ENCODE measurements at regions not wholly inside any gene's neighbourhood (a gene's known extent, or its start where the extent isn't known, plus 50 kb on each side); places are given as distances from the start of the nearest gene placed in this dataset.

- H3K36me3 ChIP-seq (ENCODE audit: control insufficient read depth, insufficient read depth, low read length), result no peaks in the 10 kb centered on the region
- TF ChIP-seq, protein P1, sequence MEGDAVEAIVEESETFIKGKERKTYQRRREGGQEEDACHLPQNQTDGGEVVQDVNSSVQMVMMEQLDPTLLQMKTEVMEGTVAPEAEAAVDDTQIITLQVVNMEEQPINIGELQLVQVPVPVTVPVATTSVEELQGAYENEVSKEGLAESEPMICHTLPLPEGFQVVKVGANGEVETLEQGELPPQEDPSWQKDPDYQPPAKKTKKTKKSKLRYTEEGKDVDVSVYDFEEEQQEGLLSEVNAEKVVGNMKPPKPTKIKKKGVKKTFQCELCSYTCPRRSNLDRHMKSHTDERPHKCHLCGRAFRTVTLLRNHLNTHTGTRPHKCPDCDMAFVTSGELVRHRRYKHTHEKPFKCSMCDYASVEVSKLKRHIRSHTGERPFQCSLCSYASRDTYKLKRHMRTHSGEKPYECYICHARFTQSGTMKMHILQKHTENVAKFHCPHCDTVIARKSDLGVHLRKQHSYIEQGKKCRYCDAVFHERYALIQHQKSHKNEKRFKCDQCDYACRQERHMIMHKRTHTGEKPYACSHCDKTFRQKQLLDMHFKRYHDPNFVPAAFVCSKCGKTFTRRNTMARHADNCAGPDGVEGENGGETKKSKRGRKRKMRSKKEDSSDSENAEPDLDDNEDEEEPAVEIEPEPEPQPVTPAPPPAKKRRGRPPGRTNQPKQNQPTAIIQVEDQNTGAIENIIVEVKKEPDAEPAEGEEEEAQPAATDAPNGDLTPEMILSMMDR (IDR thresholded peaks at IDR 0.05; ENCODE audit: insufficient read depth, low read depth, low read length), result no peak
- POLR2A ChIA-PET, result no interaction called here
- CTCF ChIA-PET, result interaction anchor here (0.8 kb wide), 1 partner anchor 9 kb away, joined by 3 read pairs; no protein-coding TSS in a partner anchor
- peaks cover 8% of the 10 kb centered on the region for H3K27me3 ChIP-seq (ENCODE audit: control insufficient read depth, insufficient read depth, low read length)
- no peak for DNase-seq (ENCODE audit: low read depth)
- H3K4me3 ChIP-seq (ENCODE audit: low read depth, low read length), result no peak overlapping the region
These were observed 122.6 kb downstream of the AXIN2 start for GRCh38 chr17:65438708-65439294.

DNA sequence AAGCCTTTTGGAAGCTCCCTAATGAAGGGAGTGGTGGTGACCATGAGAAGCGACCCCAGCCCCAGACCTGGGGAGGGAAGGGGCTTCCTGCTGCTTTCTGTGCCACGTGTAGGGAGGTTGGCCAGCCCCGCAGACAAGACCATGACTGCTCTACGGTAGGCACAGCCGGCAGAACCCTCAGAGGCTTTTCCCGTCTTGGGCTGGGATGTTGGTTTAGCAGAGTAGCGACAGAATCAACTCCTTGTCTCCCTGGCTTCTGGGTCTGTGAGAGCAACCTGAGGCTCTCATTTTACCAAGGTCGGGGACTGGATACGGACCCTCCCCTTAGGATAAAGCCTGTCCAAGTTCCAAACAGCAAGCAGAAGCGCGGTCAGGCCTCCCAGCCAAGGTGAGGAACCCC lies 123.3 kb downstream of the AXIN2 start:
- ChIA-PET CTCF (interaction anchor here (0.8 kb wide), 1 partner anchor 8 kb away, joined by 3 read pairs; no protein-coding TSS in a partner anchor), POLR2A (no interaction called here)
- DNase-seq (ENCODE audit: low read depth), result no peak
- H3K27me3 ChIP-seq (ENCODE audit: control insufficient read depth, insufficient read depth, low read length), result peaks cover 7% of the 10 kb centered on the region
- TF ChIP-seq, protein P1 (IDR thresholded peaks at IDR 0.05; ENCODE audit: insufficient read depth, low read depth, low read length), result no peak
- no peak overlapping the region for H3K4me3 ChIP-seq (ENCODE audit: low read depth, low read length)
- H3K36me3 ChIP-seq (ENCODE audit: control insufficient read depth, insufficient read depth, low read length), result no peaks in the 10 kb centered on the region

DNA sequence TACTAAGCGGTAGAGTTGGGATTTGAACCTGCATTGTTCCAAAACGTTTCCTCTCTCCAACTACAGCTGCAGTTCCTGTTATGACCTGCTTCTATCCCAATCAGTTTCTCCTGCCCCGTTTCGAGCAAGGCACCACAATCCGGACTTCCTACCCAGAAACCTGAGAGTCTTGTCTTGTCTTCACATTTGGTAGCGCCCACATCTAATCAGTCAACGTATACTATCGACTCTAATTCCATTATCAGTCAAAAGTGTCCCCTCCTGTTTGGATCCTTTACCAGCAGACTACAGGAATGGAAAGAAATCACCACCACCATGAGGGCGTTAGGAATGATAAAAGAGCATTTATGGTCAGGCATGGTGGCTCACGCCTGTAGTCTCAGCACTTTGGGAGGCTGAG lies 124.6 kb downstream of the AXIN2 start:
- ChIA-PET POLR2A (no interaction called here), CTCF (no interaction called here)
- H3K27me3 ChIP-seq (ENCODE audit: control insufficient read depth, insufficient read depth, low read length), result peaks cover 3% of the 10 kb centered on the region; the same call in 1 of the 2 replicates
- DNase-seq (ENCODE audit: low read depth), result no peak
- H3K4me3 ChIP-seq (ENCODE audit: low read depth, low read length), result no peak overlapping the region
- TF ChIP-seq, protein P1 (IDR thresholded peaks at IDR 0.05; ENCODE audit: insufficient read depth, low read depth, low read length), result no peak
- no peaks in the 10 kb centered on the region for H3K36me3 ChIP-seq (ENCODE audit: control insufficient read depth, insufficient read depth, low read length)

- ChIA-PET POLR2A (no interaction called here), CTCF (interaction anchor here (1.0 kb wide), 1 partner anchor 15 kb away, joined by 3 read pairs; no protein-coding TSS in a partner anchor)
- no peak for DNase-seq (ENCODE audit: low read depth)
- Histone ChIP-seq H3K4me3 (ENCODE audit: low read depth, low read length) (no peak overlapping the region), H3K36me3 (ENCODE audit: control insufficient read depth, insufficient read depth, low read length) (no peaks in the 10 kb centered on the region), H3K27me3 (ENCODE audit: control insufficient read depth, insufficient read depth, low read length) (peaks cover 3% of the 10 kb centered on the region)
- TF ChIP-seq, protein P1 (IDR thresholded peaks at IDR 0.05; ENCODE audit: insufficient read depth, low read depth, low read length), result no peak
These were observed 126.6 kb downstream of the AXIN2 start for GRCh38 chr17:65434878-65435277.

- Histone ChIP-seq H3K36me3 (ENCODE audit: control insufficient read depth, insufficient read depth, low read length) (no peaks in the 10 kb centered on the region), H3K27me3 (ENCODE audit: control insufficient read depth, insufficient read depth, low read length) (peaks cover 3% of the 10 kb centered on the region), H3K4me3 (ENCODE audit: low read depth, low read length) (no peak overlapping the region)
- ChIA-PET POLR2A (no interaction called here), CTCF (interaction anchor here (1.0 kb wide), 1 partner anchor 14 kb away, joined by 3 read pairs; no protein-coding TSS in a partner anchor)
- DNase-seq (ENCODE audit: low read depth), result no peak
- TF ChIP-seq, protein P1 (IDR thresholded peaks at IDR 0.05; ENCODE audit: insufficient read depth, low read depth, low read length), result no peak
These were observed 127.2 kb downstream of the AXIN2 start for GRCh38 chr17:65434251-65434650.
